HUDEP-2 (cell line): ENCODE measurements at regions not wholly inside any gene's neighbourhood (a gene's known extent, or its start where the extent isn't known, plus 50 kb on each side); places are given as distances from the start of the nearest gene placed in this dataset.
"Not testable (repeated sequence)": the region's sequence is repeated elsewhere in the genome, so short reads cannot be mapped to it uniquely, and the experiment has no call there.

Experiments used
- DNase-seq, 76 experiments: peaks; one replicate each; lab custom pipeline; 2025; ENCODE audit not compliant: unreplicated experiment in 76 of 76; lab: John Stamatoyannopoulos, UW

GRCh38 chr14:97120204-97120603 lies 323.0 kb downstream of the VRK1 start:
- no peak for DNase-seq

- no peak for DNase-seq
Observed at GRCh38 chr14:97120611-97121031, 323.4 kb downstream of the VRK1 start.

GRCh38 chr14:97129639-97130038 lies 332.5 kb downstream of the VRK1 start:
- DNase-seq: no peak

- DNase-seq: not testable (repeated sequence)
Observed at GRCh38 chr14:97135847-97136246, 338.7 kb downstream of the VRK1 start.

- no peak for DNase-seq
Observed at GRCh38 chr14:97137705-97138104, 340.5 kb downstream of the VRK1 start.

- no peak for DNase-seq
Observed at GRCh38 chr14:97138801-97139200, 341.6 kb downstream of the VRK1 start.

- no peak for DNase-seq
Observed at GRCh38 chr14:97143011-97143410, 345.8 kb downstream of the VRK1 start.

GRCh38 chr14:97143456-97143855 lies 346.3 kb downstream of the VRK1 start:
- DNase-seq: no peak

- DNase-seq: not testable (repeated sequence)
Observed at GRCh38 chr14:97148021-97148420, 350.8 kb downstream of the VRK1 start.

GRCh38 chr14:97149775-97150174 lies 352.6 kb downstream of the VRK1 start:
- DNase-seq: no peak

- DNase-seq: no peak
Observed at GRCh38 chr14:97153527-97153926, 356.3 kb downstream of the VRK1 start.

- no peak for DNase-seq
Observed at GRCh38 chr14:97155320-97155719, 358.1 kb downstream of the VRK1 start.

- DNase-seq: no peak
Observed at GRCh38 chr14:97155814-97156213, 358.6 kb downstream of the VRK1 start.

GRCh38 chr14:97156705-97157104 lies 359.5 kb downstream of the VRK1 start:
- DNase-seq: no peak

- no peak for DNase-seq
Observed at GRCh38 chr14:97158102-97158501, 360.9 kb downstream of the VRK1 start.

GRCh38 chr14:97159124-97159523 lies 361.9 kb downstream of the VRK1 start:
- DNase-seq: no peak

GRCh38 chr14:97162621-97163020 lies 365.4 kb downstream of the VRK1 start:
- DNase-seq: no peak

- DNase-seq: no peak
Observed at GRCh38 chr14:97164021-97164420, 366.8 kb downstream of the VRK1 start.

GRCh38 chr14:97166497-97166896 lies 369.3 kb downstream of the VRK1 start:
- DNase-seq: no peak

- not testable (repeated sequence) for DNase-seq
Observed at GRCh38 chr14:97167577-97167976, 370.4 kb downstream of the VRK1 start.

GRCh38 chr14:97172644-97173043 lies 375.5 kb downstream of the VRK1 start:
- DNase-seq: no peak

GRCh38 chr14:97177016-97177415 lies 379.8 kb downstream of the VRK1 start:
- DNase-seq: peak in 5 of 76 experiments; percentile 3 to 24 (median 9)

GRCh38 chr14:97177635-97178034 lies 380.5 kb downstream of the VRK1 start:
- DNase-seq: no peak
